Nephron (organoid): ENCODE measurements at regions not wholly inside any gene's neighbourhood (a gene's known extent, or its start where the extent isn't known, plus 50 kb on each side); places are given as distances from the start of the nearest gene placed in this dataset.

Experiments used
- H3K27ac Mint-ChIP-seq, 3 experiments: 2 replicates each; pipeline ENCODE4 v1.8.0; 2020; ENCODE audit warnings: mixed read lengths in 3 of 3, mild to moderate bottlenecking in 2 of 3, moderate library complexity in 1 of 3
- H3K27me3 Mint-ChIP-seq: 2 replicates; pipeline ENCODE4 v1.8.0; 2021; ENCODE audit warnings: low read depth, mild to moderate bottlenecking, moderate library complexity, mixed read lengths
- H3K36me3 Mint-ChIP-seq: 2 replicates; pipeline ENCODE4 v1.8.0; 2020; ENCODE audit warnings: low read depth, mixed read lengths
- H3K4me1 Mint-ChIP-seq: 2 replicates; pipeline ENCODE4 v1.8.0; 2020; ENCODE audit warnings: mixed read lengths
- H3K4me3 Mint-ChIP-seq, 3 experiments: 2 replicates each; pipeline ENCODE4 v1.8.0; 2020; ENCODE audit warnings: mild to moderate bottlenecking in 3 of 3, mixed read lengths in 3 of 3, moderate library complexity in 2 of 3
- H3K9me3 Mint-ChIP-seq: 2 replicates; pipeline ENCODE4 v1.8.0; 2020; ENCODE audit warnings: mixed read lengths
- CTCF ChIP-seq, 3 experiments: fragments of 200-600 bp; sonication (generic); IDR thresholded peaks; one replicate each; pipeline ENCODE4 v1.5.0; 2021; ENCODE audit warnings: antibody characterized with exemption in 3 of 3; ENCODE audit not compliant: unreplicated experiment in 3 of 3

- no peaks in the 10 kb centered on the region for H3K9me3 Mint-ChIP-seq
- H3K4me1 Mint-ChIP-seq: peaks cover 10% of the 10 kb centered on the region
- H3K4me3 Mint-ChIP-seq: no peak overlapping the region
- H3K36me3 Mint-ChIP-seq: no peaks in the 10 kb centered on the region
- H3K27ac Mint-ChIP-seq: no peak overlapping the region
- no peak for TF ChIP-seq CTCF (IDR thresholded peaks at IDR 0.05; ENCODE audit: unreplicated experiment in 3 of 3)
- no peaks in the 10 kb centered on the region for H3K27me3 Mint-ChIP-seq
Observed at GRCh38 chr17:70608193-70608592, 438.9 kb downstream of the KCNJ2 start.

GRCh38 chr17:70608957-70609356 is 439.6 kb downstream of the KCNJ2 start:
- Mint-ChIP-seq H3K9me3 (no peaks in the 10 kb centered on the region), H3K36me3 (no peaks in the 10 kb centered on the region), H3K4me3 (no peak overlapping the region), H3K27me3 (no peaks in the 10 kb centered on the region), H3K4me1 (peaks cover 10% of the 10 kb centered on the region), H3K27ac (no peak overlapping the region)
- no peak for TF ChIP-seq CTCF (IDR thresholded peaks at IDR 0.05; ENCODE audit: unreplicated experiment in 3 of 3)

GRCh38 chr17:70609566-70609965 is 440.2 kb downstream of the KCNJ2 start:
- Mint-ChIP-seq H3K27me3 (no peaks in the 10 kb centered on the region), H3K4me1 (peaks cover 8% of the 10 kb centered on the region)
- no peak for TF ChIP-seq CTCF (IDR thresholded peaks at IDR 0.05; ENCODE audit: unreplicated experiment in 3 of 3)

GRCh38 chr17:70610161-70610560 is 440.8 kb downstream of the KCNJ2 start:
- no peak for TF ChIP-seq CTCF (IDR thresholded peaks at IDR 0.05; ENCODE audit: unreplicated experiment in 3 of 3)
- no peaks in the 10 kb centered on the region for H3K36me3 Mint-ChIP-seq
- H3K4me1 Mint-ChIP-seq: peaks cover 5% of the 10 kb centered on the region
- H3K27me3 Mint-ChIP-seq: no peaks in the 10 kb centered on the region
- H3K9me3 Mint-ChIP-seq: no peaks in the 10 kb centered on the region
- no peak overlapping the region for H3K4me3 Mint-ChIP-seq
- no peak overlapping the region for H3K27ac Mint-ChIP-seq

More at GRCh38 chr17:70609566-70609965, 440.2 kb downstream of the KCNJ2 start:
- Mint-ChIP-seq H3K4me3 (no peak overlapping the region), H3K36me3 (no peaks in the 10 kb centered on the region), H3K9me3 (no peaks in the 10 kb centered on the region), H3K27ac (no peak overlapping the region)

GRCh38 chr17:70613681-70614080 is 444.3 kb downstream of the KCNJ2 start:
- no peaks in the 10 kb centered on the region for H3K36me3 Mint-ChIP-seq
- no peak overlapping the region for H3K4me3 Mint-ChIP-seq
- no peak for TF ChIP-seq CTCF (IDR thresholded peaks at IDR 0.05; ENCODE audit: unreplicated experiment in 3 of 3)
- no peak overlapping the region for H3K27ac Mint-ChIP-seq
- peaks cover 2% of the 10 kb centered on the region for H3K4me1 Mint-ChIP-seq
- H3K27me3 Mint-ChIP-seq: no peaks in the 10 kb centered on the region
- H3K9me3 Mint-ChIP-seq: peaks cover under 1% of the 10 kb centered on the region

GRCh38 chr17:70615831-70616230 is 446.5 kb downstream of the KCNJ2 start:
- H3K4me3 Mint-ChIP-seq: no peak overlapping the region
- H3K4me1 Mint-ChIP-seq: peaks cover 9% of the 10 kb centered on the region
- TF ChIP-seq CTCF (IDR thresholded peaks at IDR 0.05; ENCODE audit: unreplicated experiment in 3 of 3): no peak
- no peaks in the 10 kb centered on the region for H3K36me3 Mint-ChIP-seq
- peaks cover 2% of the 10 kb centered on the region for H3K9me3 Mint-ChIP-seq
- H3K27ac Mint-ChIP-seq: no peak overlapping the region
- peaks cover 4% of the 10 kb centered on the region for H3K27me3 Mint-ChIP-seq
